GM19240 (cell line): ENCODE measurements at regions not wholly inside any gene's neighbourhood (a gene's known extent, or its start where the extent isn't known, plus 50 kb on each side); places are given as distances from the start of the nearest gene placed in this dataset.

Source experiments
- DNase-seq: peaks from one replicate; pipeline ENCODE4 v3.0.0; 2011; ENCODE audit warnings: low spot score; ENCODE audit not compliant: insufficient read length

GRCh38 chr12:43029971-43030370 lies 440.4 kb upstream of the PRICKLE1 start:
- DNase-seq: no peak

- no peak for DNase-seq
Observed at GRCh38 chr12:43028826-43029225, 439.3 kb upstream of the PRICKLE1 start.

- no peak for DNase-seq
Observed at GRCh38 chr12:43022838-43023237, 433.3 kb upstream of the PRICKLE1 start.

DNA sequence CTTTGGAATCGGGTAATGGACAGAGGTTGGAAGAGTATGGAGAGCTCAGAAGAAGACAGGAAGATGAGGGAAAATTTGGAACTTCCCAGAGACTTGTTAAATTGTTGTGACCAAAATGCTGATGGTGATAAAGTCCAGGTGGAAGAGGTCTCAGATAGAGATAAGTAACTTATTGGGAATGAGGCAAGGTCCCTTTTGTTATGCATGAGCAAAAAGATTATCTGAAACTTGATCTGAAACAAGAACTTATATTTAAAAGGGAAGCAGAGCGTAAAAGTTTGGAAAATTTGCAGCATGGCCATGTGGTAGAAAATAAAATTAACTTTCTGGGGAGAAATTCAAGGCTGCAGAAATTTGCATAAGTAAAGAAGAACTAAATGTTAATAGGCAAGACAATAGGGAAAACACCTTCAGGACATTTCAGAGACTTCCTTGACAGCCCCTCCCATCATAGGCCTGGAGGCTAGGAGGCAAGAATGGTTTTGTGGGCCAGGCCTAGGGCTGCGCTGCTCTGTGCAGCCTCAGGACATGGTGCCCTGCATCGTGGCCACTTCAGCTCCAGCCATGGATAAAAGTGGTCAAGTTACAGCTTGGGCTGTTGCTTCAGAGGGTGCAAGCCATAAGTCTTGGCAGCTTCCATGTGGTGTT lies 425.7 kb upstream of the PRICKLE1 start:
- DNase-seq: no peak

DNA sequence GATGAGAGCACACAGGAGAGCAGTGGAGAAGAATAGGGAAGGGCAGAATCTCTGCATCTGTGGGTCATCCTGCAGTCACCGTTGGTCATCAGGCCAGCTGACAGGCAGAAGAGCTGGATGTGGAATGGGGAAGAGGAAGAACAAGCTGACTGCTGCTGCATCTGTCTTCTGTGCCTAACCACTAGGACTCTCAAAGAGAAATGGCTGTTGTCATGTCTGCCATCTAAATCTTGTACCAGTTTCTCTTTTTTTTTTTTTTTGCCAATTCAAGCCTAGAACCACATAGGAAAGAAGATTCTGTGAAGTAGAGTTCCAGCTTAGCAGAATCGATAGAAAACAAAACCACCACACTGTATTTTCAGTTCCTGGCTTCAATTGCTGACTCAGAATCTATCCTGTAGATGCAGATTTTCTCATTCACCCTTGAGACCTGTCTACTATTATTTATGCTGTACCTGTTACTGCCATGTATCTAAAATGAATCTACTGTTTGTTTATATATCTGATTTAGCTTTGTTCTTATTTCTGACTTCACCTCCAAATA lies 421.9 kb upstream of the PRICKLE1 start:
- peak; percentile 9 for DNase-seq

DNA sequence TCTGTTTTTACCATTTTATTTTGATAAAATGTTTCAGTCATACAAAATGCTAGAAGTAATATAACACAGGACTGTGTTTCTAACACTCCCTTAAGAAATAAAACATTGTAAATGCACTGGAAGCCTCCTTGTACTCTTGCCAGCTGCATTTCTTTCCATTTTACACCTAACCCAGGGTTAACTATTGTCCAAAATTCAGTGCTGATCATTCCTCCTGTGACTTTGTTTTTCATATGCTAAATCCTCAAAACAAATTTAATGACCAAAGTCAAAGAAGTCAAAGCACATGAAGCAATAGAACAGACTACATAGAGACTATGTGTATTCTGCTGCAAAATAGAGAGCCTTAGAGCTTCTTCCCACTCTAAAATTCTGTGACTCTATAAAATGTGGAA lies 420.3 kb upstream of the PRICKLE1 start:
- no peak for DNase-seq

GRCh38 chr12:43008953-43009845 lies 419.7 kb upstream of the PRICKLE1 start:
- no peak for DNase-seq

- no peak for DNase-seq
Observed at GRCh38 chr12:43004908-43005307, 415.4 kb upstream of the PRICKLE1 start.

DNA sequence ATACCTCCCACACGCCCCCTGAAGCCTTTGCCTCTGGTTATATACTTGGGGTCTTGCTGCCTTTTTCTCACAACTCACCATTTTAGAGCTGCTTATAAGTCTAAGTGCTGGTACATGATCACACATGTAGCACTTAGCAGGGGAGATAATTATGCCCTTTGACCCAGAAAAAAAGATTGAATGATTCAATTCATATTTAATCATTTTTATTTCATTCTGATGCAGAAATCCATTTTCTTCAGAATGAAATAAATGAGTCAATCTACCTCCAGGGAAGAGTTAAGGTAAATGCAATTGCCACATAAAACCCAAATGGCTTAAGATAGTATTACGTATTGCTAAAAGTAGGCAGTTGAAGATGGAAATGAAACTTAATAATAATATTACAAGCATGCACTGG lies 414.6 kb upstream of the PRICKLE1 start:
- no peak for DNase-seq

DNA sequence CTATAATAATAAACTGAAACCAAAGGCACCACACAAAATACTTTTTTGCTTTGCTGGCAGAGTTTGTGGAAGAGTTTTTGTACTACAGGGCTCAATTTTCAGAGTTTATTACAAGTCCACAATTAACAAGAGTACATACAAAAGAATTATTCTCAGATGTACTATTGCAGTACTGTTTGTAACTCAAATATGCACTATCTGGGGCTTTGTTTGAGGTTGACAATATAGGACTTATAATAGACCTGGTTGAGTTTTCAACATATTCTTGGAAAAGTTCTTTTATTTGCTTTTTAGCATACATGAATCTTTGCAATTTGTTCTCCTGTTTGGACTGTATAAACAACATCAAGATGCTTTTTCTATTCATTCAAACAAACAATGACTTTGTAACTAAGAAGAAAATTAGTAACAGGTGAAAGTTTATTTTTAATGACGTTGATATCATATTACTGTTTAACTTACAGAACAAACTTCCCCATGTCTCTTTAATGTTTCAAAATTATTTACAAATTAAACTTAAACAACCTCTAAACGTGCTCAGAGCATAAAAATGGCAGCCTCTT lies 407.4 kb upstream of the PRICKLE1 start:
- DNase-seq: no peak

GRCh38 chr12:42992826-42993225 lies 403.3 kb upstream of the PRICKLE1 start:
- DNase-seq: no peak

DNA sequence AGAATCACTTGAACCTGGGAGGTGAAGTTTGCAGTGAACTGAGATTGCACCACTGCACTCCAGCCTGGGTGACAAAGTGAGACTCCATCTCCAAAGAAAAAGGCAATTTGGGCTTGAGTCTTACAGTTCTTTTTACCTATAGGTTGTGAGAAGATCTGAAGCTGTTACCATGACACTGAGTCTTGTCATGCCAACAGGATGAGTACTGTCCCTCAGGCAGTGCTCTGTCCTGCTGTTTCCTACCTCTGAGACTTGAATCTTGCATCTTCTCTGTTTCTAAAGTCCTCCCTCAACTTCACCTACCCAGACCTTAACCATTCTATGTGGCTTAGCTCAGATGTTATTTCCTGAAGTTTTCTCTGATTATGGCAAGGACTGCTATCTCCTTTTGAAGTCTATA lies 400.8 kb upstream of the PRICKLE1 start:
- DNase-seq: no peak

DNA sequence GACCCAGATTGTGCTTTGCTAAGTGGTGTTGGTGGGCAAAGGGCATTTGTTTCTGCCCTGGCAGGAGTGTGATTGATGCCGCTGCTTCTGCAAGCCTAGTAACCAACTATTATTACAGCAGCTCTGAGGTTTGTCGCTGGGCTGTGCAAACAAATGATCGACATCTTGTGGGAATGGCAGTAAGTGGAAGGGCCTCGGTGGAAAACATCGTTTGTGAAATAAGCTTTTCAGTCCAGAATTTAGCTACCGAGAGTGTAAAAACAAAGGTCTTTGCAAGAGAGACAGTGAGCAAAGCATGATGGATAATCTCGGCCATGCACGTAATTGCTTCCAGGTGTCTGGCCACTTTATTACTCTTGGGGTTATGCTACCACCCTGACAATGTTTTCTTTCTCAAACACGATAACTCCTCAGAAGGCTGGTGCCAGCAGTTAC lies 397.7 kb upstream of the PRICKLE1 start:
- no peak for DNase-seq

DNA sequence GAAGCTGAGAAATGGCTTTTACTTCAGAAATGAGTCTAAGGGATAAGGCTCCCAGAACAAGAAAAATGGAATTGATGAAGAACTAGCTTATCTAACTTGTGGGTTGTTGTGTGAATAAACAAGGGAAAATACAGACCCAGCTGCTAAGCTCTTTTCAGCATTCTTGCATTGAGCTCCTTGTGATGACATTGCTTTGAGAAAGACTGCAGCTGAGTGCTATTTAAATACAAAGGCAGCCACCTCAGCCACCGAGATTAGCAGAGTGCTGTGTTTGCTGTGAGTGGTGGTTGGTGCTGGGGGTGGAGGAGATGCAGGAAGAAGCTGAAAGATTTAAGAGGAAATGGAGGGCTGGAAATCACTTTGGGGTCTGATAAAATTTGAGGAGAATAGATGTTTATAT lies 396.0 kb upstream of the PRICKLE1 start:
- DNase-seq: no peak

GRCh38 chr12:42982828-42983227 lies 393.3 kb upstream of the PRICKLE1 start:
- DNase-seq: no peak

- no peak for DNase-seq
Observed at GRCh38 chr12:42981379-42981778, 391.8 kb upstream of the PRICKLE1 start.

DNA sequence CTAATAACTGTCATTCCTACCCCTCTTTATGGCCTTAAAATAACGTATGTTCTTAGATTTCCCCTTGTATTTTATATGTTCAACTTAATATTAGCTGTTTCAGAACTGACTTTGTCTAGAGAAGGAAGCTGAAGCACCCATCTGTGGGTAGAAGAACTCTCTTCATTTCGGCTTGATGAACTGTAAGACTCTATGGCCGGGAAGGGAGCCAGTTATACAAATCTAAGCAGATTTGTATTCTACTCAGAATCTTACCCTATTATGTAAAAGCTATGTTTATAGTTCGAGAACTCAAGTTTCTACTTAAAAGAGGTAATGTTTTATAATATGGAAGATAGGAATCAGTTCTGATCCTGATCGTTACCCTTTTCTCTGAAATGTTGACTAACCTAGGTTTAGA lies 390.9 kb upstream of the PRICKLE1 start:
- no peak for DNase-seq

DNA sequence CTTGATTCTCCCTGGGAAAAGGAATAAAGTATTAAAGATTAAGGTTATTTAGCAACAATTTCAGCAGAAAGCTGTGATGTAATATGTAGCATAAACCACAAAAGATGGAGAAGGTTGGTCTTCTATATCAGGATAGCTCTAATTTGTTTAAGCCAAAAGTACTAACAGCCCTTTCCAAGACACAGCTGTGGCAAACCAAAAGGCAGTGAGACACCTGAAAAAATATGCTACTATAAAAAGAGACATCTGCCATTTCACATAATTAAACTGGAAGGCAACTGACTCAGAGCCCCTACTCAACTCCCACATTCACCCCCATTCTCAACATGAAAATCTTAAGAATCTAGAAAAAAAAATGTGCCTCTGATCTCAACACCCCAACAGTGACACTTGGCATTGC lies 390.2 kb upstream of the PRICKLE1 start:
- no peak for DNase-seq

- no peak for DNase-seq
Observed at GRCh38 chr12:42978708-42979107, 389.2 kb upstream of the PRICKLE1 start.

DNA sequence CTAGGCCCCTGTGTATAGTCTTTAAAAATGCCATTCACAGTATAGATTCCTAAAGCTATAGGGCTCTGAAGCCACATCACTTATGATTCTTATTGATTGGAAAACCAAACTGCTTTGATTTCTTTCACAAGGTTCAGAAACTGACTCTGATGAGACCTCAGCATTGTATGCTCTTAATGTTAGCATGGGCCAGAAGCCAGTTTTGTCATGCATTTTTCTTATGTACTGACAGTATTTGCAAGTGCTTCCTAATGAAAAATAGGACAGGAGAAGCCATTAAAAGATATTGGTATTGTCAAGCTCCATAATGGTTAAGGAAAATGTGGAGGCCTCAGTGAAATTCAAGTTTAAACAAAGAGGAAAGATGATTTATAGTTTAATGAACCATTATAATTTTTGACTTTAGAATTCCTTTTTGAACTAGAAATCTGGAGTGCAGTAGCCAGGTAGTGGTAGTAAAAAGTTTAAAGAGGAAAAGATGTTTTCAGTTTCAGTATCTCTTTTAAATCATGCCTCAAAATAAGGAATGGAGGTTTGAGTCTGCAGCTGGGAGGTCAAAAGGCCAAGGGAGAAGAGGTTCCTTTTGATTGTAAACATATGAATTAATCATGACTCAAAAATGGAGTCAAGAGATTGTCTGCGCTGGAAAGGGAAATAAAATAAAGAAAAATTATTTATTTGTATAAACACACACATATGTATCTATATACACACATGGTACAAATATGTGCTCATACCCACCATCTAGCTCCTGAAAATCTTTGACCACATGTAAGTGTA lies 388.1 kb upstream of the PRICKLE1 start:
- DNase-seq: no peak

DNA sequence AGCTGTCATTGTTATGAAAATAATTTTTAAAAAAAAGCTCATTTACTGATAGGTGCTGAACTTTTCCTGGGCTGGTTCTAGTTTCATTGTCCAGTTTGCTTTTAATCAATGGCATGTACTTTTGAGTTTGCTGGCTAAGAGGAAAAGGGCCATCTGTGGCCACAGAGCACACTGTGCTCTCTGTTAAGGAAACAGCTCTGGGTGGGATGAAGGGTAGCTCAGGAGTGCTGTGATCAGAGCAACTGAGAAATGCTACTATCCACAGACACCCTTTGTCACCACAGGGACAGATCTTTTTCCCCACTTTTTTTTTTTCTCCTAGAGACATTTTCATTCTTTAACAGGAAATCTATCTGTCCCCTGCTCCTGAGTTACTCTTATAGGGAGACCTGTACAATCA lies 387.1 kb upstream of the PRICKLE1 start:
- DNase-seq: no peak
